ENCODE measurements at regions not wholly inside any gene's neighbourhood (a gene's known extent, or its start where the extent isn't known, plus 50 kb on each side); places are given as distances from the start of the nearest gene placed in this dataset.
"Not testable (repeated sequence)": the region's sequence is repeated elsewhere in the genome, so short reads cannot be mapped to it uniquely, and the experiment has no call there.

GRCh38 chr16:88262858-88263563 is 119.7 kb upstream of the ZNF469 start:
- not testable (repeated sequence) for H3K36me3 Mint-ChIP-seq; H3K4me3 Mint-ChIP-seq; H3K9me3 Mint-ChIP-seq; DNase-seq (ENCODE audit: low spot score in 2 of 2); H3K27ac Mint-ChIP-seq; ATAC-seq
- H3K4me1 Mint-ChIP-seq, result peaks cover 26% of the 10 kb centered on the region

- not testable (repeated sequence) for H3K9me3 Mint-ChIP-seq; DNase-seq (ENCODE audit: low spot score in 2 of 2); H3K27ac Mint-ChIP-seq; ATAC-seq; H3K36me3 Mint-ChIP-seq
- peaks cover 26% of the 10 kb centered on the region for H3K4me1 Mint-ChIP-seq
- peak overlapping the region; percentile 63 for H3K4me3 Mint-ChIP-seq
Measured at GRCh38 chr16:88263681-88264287, 119.0 kb upstream of the ZNF469 start.

- ATAC-seq (peak; percentile 92), DNase-seq (ENCODE audit: low spot score in 2 of 2) (peak; percentile 70 to 92)
- Mint-ChIP-seq H3K4me3 (peak overlapping the region; percentile 63), H3K36me3 (no peaks in the 10 kb centered on the region), H3K4me1 (peaks cover 26% of the 10 kb centered on the region), H3K9me3 (no peaks in the 10 kb centered on the region), H3K27ac (peak overlapping the region; percentile 85)
Measured at GRCh38 chr16:88264641-88265285, 118.0 kb upstream of the ZNF469 start.

GRCh38 chr16:88265286-88265938 is 117.3 kb upstream of the ZNF469 start:
- peak overlapping the region; percentile 63 for H3K4me3 Mint-ChIP-seq
- peak overlapping the region; percentile 85 for H3K27ac Mint-ChIP-seq
- not testable (repeated sequence) for H3K9me3 Mint-ChIP-seq, H3K36me3 Mint-ChIP-seq
- peak; percentile 29 to 83 for DNase-seq (ENCODE audit: low spot score in 2 of 2)
- ATAC-seq, result peak; percentile 76
- H3K4me1 Mint-ChIP-seq, result peaks cover 26% of the 10 kb centered on the region

GRCh38 chr16:88266036-88266435 is 116.7 kb upstream of the ZNF469 start:
- Mint-ChIP-seq H3K27ac (peak overlapping the region; percentile 85), H3K4me3 (peak overlapping the region; percentile 63), H3K4me1 (peaks cover 21% of the 10 kb centered on the region)
- H3K36me3 Mint-ChIP-seq; DNase-seq (ENCODE audit: low spot score in 2 of 2); H3K9me3 Mint-ChIP-seq; ATAC-seq: not testable (repeated sequence)

- not testable (repeated sequence) for ATAC-seq; H3K27ac Mint-ChIP-seq; H3K4me3 Mint-ChIP-seq; H3K9me3 Mint-ChIP-seq; DNase-seq (ENCODE audit: low spot score in 2 of 2); H3K36me3 Mint-ChIP-seq
- H3K4me1 Mint-ChIP-seq, result peaks cover 26% of the 10 kb centered on the region
Measured at GRCh38 chr16:88266935-88267551, 115.7 kb upstream of the ZNF469 start.

- not testable (repeated sequence) for H3K27ac Mint-ChIP-seq; DNase-seq (ENCODE audit: low spot score in 2 of 2); H3K36me3 Mint-ChIP-seq; H3K9me3 Mint-ChIP-seq; H3K4me3 Mint-ChIP-seq; ATAC-seq
- H3K4me1 Mint-ChIP-seq, result peaks cover 26% of the 10 kb centered on the region
Measured at GRCh38 chr16:88268186-88268970, 114.4 kb upstream of the ZNF469 start.

- ATAC-seq, result not testable (repeated sequence)
Measured at GRCh38 chr16:88270171-88270790, 112.5 kb upstream of the ZNF469 start.

GRCh38 chr16:88271296-88271695 is 111.5 kb upstream of the ZNF469 start:
- not testable (repeated sequence) for ATAC-seq; H3K4me3 Mint-ChIP-seq; DNase-seq (ENCODE audit: low spot score in 2 of 2); H3K27ac Mint-ChIP-seq; H3K9me3 Mint-ChIP-seq; H3K4me1 Mint-ChIP-seq; H3K36me3 Mint-ChIP-seq

More at GRCh38 chr16:88270171-88270790, 112.5 kb upstream of the ZNF469 start:
- DNase-seq (ENCODE audit: low spot score in 2 of 2); H3K27ac Mint-ChIP-seq; H3K36me3 Mint-ChIP-seq; H3K4me3 Mint-ChIP-seq; H3K9me3 Mint-ChIP-seq: not testable (repeated sequence)
- peaks cover 17% of the 10 kb centered on the region for H3K4me1 Mint-ChIP-seq

- H3K4me1 Mint-ChIP-seq; H3K27ac Mint-ChIP-seq; H3K4me3 Mint-ChIP-seq; H3K36me3 Mint-ChIP-seq; ATAC-seq; H3K9me3 Mint-ChIP-seq; DNase-seq (ENCODE audit: low spot score in 2 of 2): not testable (repeated sequence)
Measured at GRCh38 chr16:88271776-88272175, 111.0 kb upstream of the ZNF469 start.

- not testable (repeated sequence) for ATAC-seq; H3K36me3 Mint-ChIP-seq; H3K4me3 Mint-ChIP-seq; H3K27ac Mint-ChIP-seq; H3K4me1 Mint-ChIP-seq; DNase-seq (ENCODE audit: low spot score in 2 of 2); H3K9me3 Mint-ChIP-seq
Measured at GRCh38 chr16:88272437-88272836, 110.3 kb upstream of the ZNF469 start.

GRCh38 chr16:88274126-88274750 is 108.5 kb upstream of the ZNF469 start:
- DNase-seq (ENCODE audit: low spot score in 2 of 2); H3K9me3 Mint-ChIP-seq; H3K36me3 Mint-ChIP-seq; H3K27ac Mint-ChIP-seq; H3K4me1 Mint-ChIP-seq; H3K4me3 Mint-ChIP-seq: not testable (repeated sequence)
- ATAC-seq, result peak; percentile 44

GRCh38 chr16:88274847-88275246 is 107.9 kb upstream of the ZNF469 start:
- H3K4me1 Mint-ChIP-seq, result peaks cover 5% of the 10 kb centered on the region
- H3K9me3 Mint-ChIP-seq, result peaks cover 4% of the 10 kb centered on the region
- no peak overlapping the region for H3K27ac Mint-ChIP-seq
- H3K4me3 Mint-ChIP-seq, result no peak overlapping the region
- no peak for DNase-seq (ENCODE audit: low spot score in 2 of 2)
- ATAC-seq, result no peak
- no peaks in the 10 kb centered on the region for H3K36me3 Mint-ChIP-seq
